Parathyroid adenoma (tissue), 2 donors: ENCODE measurements at regions not wholly inside any gene's neighbourhood (a gene's known extent, or its start where the extent isn't known, plus 50 kb on each side); places are given as distances from the start of the nearest gene placed in this dataset.

ENCODE experiments used
- H2AFZ ChIP-seq: fragments of 300-600 bp; sonication (generic); one replicate; pipeline ENCODE4 v1.7.0; 2017; ENCODE audit warnings: antibody characterized with exemption, mild to moderate bottlenecking
- H3K27ac ChIP-seq: fragments of 300-600 bp; sonication (generic); one replicate; pipeline ENCODE4 v1.7.0; 2017
- H3K27me3 ChIP-seq: fragments of 300-600 bp; sonication (generic); one replicate; pipeline ENCODE4 v1.7.0; 2017; ENCODE audit warnings: low read length; ENCODE audit not compliant: control insufficient read depth, insufficient read depth
- H3K36me3 ChIP-seq: fragments of 300-600 bp; sonication (generic); one replicate; pipeline ENCODE4 v1.7.0; 2017; ENCODE audit warnings: low read length; ENCODE audit not compliant: control insufficient read depth, insufficient read depth
- H3K4me1 ChIP-seq: fragments of 300-600 bp; sonication (generic); one replicate; pipeline ENCODE4 v1.7.0; 2017; ENCODE audit warnings: control low read depth
- H3K4me2 ChIP-seq: fragments of 300-600 bp; sonication (generic); one replicate; pipeline ENCODE4 v1.7.0; 2017; ENCODE audit warnings: low read length
- H3K4me3 ChIP-seq: fragments of 300-600 bp; sonication (generic); one replicate; pipeline ENCODE4 v1.7.0; 2017; ENCODE audit warnings: low read depth, low read length
- H3K79me2 ChIP-seq: fragments of 300-600 bp; sonication (generic); one replicate; pipeline ENCODE4 v1.7.0; 2017; ENCODE audit warnings: control low read depth
- H3K9ac ChIP-seq: fragments of 300-600 bp; sonication (generic); one replicate; pipeline ENCODE4 v1.7.0; 2017; ENCODE audit warnings: mild to moderate bottlenecking
- H3K9me3 ChIP-seq: fragments of 300-600 bp; sonication (generic); one replicate; pipeline ENCODE4 v1.7.0; 2017; ENCODE audit warnings: low read length; ENCODE audit not compliant: control insufficient read depth
- CTCF ChIP-seq: fragments of 300-600 bp; sonication (generic); IDR thresholded peaks from one replicate; pipeline ENCODE4 v1.7.0; 2017; ENCODE audit warnings: antibody characterized with exemption, mild to moderate bottlenecking
- donor health status: primary hyperparathyroidism.

GRCh38 chr2:106294182-106294581 is 100.1 kb upstream of the UXS1 start:
- Histone ChIP-seq H3K4me2 (no peak overlapping the region), H3K36me3 (no peaks in the 10 kb centered on the region), H3K9ac (no peak overlapping the region), H2AFZ (no peak overlapping the region), H3K9me3 (no peaks in the 10 kb centered on the region), H3K79me2 (no peaks in the 10 kb centered on the region), H3K4me3 (no peak overlapping the region), H3K27ac (no peak overlapping the region), H3K27me3 (no peaks in the 10 kb centered on the region), H3K4me1 (no peaks in the 10 kb centered on the region)
- TF ChIP-seq CTCF, result no peak

GRCh38 chr2:106293271-106293783 is 99.2 kb upstream of the UXS1 start:
- H3K4me3 ChIP-seq, result no peak overlapping the region
- no peaks in the 10 kb centered on the region for H3K79me2 ChIP-seq
- no peak overlapping the region for H3K27ac ChIP-seq
- no peaks in the 10 kb centered on the region for H3K36me3 ChIP-seq
- H3K9ac ChIP-seq, result no peak overlapping the region
- TF ChIP-seq CTCF, result no peak
- no peaks in the 10 kb centered on the region for H3K4me1 ChIP-seq
- H3K27me3 ChIP-seq, result no peaks in the 10 kb centered on the region
- no peaks in the 10 kb centered on the region for H3K9me3 ChIP-seq
- H2AFZ ChIP-seq, result no peak overlapping the region
- H3K4me2 ChIP-seq, result no peak overlapping the region

GRCh38 chr2:106292627-106293026 is 98.5 kb upstream of the UXS1 start:
- Histone ChIP-seq H3K79me2 (no peaks in the 10 kb centered on the region), H3K27me3 (no peaks in the 10 kb centered on the region)

GRCh38 chr2:106288873-106289272 is 94.8 kb upstream of the UXS1 start:
- TF ChIP-seq CTCF, result no peak
- Histone ChIP-seq H3K4me1 (no peaks in the 10 kb centered on the region), H3K4me2 (no peak overlapping the region), H3K36me3 (no peaks in the 10 kb centered on the region), H3K27ac (no peak overlapping the region), H3K79me2 (no peaks in the 10 kb centered on the region), H2AFZ (no peak overlapping the region), H3K4me3 (no peak overlapping the region), H3K9me3 (no peaks in the 10 kb centered on the region), H3K9ac (no peak overlapping the region), H3K27me3 (no peaks in the 10 kb centered on the region)

More at GRCh38 chr2:106292627-106293026, 98.5 kb upstream of the UXS1 start:
- H3K4me1 ChIP-seq, result no peaks in the 10 kb centered on the region
- H3K9ac ChIP-seq, result no peak overlapping the region
- no peak overlapping the region for H3K27ac ChIP-seq
- TF ChIP-seq CTCF, result no peak
- H3K36me3 ChIP-seq, result no peaks in the 10 kb centered on the region
- H2AFZ ChIP-seq, result no peak overlapping the region
- H3K4me2 ChIP-seq, result no peak overlapping the region
- H3K9me3 ChIP-seq, result no peaks in the 10 kb centered on the region
- H3K4me3 ChIP-seq, result no peak overlapping the region

- Histone ChIP-seq H3K9me3 (no peaks in the 10 kb centered on the region), H3K27ac (no peak overlapping the region), H3K9ac (no peak overlapping the region), H3K4me1 (no peaks in the 10 kb centered on the region), H3K4me3 (no peak overlapping the region), H3K36me3 (no peaks in the 10 kb centered on the region), H3K79me2 (no peaks in the 10 kb centered on the region), H3K27me3 (no peaks in the 10 kb centered on the region), H2AFZ (no peak overlapping the region), H3K4me2 (no peak overlapping the region)
- no peak for TF ChIP-seq CTCF
Measured at GRCh38 chr2:106285237-106285829, 91.2 kb upstream of the UXS1 start.
